ENCODE measurements at regions not wholly inside any gene's neighbourhood (a gene's known extent, or its start where the extent isn't known, plus 50 kb on each side); places are given as distances from the start of the nearest gene placed in this dataset.

- no peak for DNase-seq
Observed at GRCh38 chr2:17122887-17123501, 395.2 kb downstream of the RAD51AP2 start.

DNA sequence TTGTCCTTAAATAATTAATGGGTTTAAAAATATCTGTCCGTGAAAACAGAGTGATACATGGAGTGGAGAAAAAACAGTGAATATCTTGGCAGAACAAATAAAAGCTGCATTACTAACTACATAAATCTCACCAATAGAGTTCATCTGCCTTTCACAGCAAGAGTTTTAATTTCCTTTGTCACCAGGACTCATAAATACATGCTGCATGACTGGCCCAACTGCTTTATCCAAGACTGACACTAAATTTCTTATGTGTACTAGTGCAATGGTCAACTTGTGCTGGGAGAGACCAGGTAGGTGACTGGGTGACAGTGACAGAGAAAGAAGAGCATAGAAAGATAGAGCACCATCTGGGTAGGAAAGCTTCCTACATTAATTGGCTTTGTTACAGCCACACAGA lies 402.8 kb downstream of the RAD51AP2 start:
- DNase-seq: no peak

GRCh38 chr2:17115042-17115441 lies 403.2 kb downstream of the RAD51AP2 start:
- DNase-seq: no peak

- DNase-seq: no peak
Observed at GRCh38 chr2:17107871-17108270, 410.4 kb downstream of the RAD51AP2 start.

DNA sequence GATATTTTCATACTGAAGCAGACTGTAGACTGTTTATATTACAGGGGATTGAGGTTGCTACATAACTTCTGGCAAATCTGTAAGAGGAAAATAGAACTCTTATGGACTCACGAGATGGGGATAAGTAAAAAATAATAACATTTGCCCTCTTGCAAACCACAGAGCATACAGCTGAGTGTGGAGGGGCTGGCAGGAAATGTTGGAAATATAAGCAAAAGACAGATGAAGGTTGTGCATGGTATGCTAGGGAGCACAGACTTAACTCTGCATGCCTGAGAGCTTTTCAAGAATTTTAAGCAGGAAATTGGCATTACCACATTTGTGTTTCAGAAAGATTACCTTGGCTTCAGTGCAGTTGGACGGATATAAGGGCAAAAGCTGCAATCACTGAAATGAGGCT lies 411.1 kb downstream of the RAD51AP2 start:
- no peak for DNase-seq

DNA sequence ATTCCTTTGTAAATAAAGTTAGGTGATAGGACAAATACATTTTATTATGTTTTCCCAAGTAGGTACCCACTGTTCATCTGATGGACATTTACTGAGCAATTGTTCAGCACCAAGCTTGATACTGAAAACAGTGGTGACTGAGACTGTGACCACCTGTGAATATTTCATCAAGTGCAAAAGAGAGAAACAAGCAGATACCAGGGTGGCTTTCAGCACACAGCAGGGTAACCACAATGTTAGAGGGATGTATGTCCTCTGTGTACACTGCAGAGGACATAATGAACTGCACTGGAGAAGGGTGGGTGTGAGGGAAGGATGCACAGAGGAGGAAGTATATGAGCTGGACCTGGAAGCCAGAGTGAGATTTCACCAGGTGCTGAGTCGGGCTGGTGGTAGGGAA lies 411.8 kb downstream of the RAD51AP2 start:
- DNase-seq: no peak

DNA sequence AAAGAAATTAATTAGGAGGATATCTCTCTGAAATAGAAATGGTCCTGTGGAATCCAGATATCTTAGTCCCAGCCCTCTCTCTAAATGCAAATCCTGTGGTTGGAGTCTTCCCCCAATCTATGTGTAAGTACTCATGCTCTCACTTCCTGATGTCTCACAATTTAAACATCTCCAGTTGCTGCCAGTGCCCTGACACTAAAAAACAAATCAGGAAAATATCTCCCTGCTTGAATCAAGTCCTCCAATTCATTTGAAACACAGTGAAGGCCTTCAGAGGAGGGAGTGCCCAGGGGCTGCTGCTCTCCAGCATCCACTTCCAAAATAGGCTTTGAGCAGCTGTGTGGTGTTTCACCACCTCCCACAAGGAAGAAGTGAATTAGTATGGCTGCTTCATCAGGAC lies 413.8 kb downstream of the RAD51AP2 start:
- DNase-seq: no peak

DNA sequence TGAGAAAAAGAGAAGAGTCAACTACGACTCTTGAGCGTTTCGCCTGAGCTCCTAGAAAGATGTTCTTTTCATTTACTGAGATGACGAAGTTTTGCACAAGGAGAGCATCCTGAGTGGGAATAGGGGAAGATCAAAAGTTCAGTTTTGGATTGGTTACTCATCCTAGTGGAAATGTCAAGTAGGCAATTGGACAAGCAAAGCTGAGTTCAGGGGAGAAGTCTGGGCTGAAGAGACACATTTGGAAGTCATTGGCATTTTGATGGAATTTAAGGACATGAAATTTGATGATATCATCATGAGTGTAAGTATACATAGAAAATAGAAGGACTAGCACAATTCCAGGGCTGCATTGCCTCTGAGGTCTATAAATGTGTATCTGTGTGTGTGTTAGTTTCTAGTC lies 416.6 kb downstream of the RAD51AP2 start:
- DNase-seq: no peak

- DNase-seq: no peak
Observed at GRCh38 chr2:17101091-17101490, 417.1 kb downstream of the RAD51AP2 start.

- no peak for DNase-seq
Observed at GRCh38 chr2:17095340-17095739, 422.9 kb downstream of the RAD51AP2 start.

GRCh38 chr2:17093712-17094111 lies 424.5 kb downstream of the RAD51AP2 start:
- DNase-seq: no peak

DNA sequence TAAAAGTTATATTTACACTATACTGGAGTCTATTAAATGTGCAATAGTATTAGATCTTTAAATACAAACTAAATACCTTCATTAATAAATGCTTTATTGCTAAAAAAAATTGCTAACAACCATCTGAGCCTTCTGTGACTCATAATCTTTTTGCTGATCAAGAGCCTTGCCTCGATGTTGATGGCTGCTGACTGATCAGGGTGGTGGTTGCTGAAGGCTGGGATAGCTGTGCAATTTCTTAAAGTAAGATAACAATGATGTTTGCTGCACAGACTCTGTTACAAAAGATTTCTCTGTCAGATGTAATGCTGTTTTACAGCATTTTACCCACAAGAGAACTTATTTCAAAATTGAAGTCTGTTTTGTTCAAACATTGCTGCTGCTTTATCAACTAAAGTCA lies 421.4 kb upstream of the CYRIA start:
- DNase-seq: no peak

DNA sequence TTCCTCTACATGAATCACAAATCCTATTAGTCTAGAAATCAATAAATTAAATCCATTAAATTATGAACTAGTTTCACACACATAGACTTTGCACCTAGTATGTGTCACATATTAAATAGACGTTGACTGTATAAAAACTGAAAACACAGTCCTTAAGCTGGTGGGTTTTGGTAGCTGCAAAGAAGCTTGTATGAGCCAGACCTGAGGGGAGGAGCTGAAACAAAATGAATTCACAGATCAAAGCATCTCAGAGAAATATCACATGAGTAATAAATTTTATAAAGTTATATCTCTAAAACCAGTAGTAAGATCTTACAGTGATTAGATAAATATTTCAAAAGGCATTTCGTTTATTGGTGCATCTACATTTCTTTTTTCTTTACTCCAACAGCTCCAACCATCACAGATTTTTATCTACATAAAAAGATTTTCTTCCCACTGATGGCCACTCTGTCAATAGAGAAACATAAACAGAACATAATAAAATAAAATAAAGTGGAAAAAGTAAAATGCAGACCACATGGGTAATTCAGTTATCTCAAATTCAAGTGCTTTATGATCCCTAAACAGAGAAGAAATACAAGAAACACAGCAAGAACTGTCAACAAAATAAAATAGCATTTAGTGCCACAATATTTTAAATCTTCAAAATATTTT lies 420.0 kb upstream of the CYRIA start:
- no peak for DNase-seq

DNA sequence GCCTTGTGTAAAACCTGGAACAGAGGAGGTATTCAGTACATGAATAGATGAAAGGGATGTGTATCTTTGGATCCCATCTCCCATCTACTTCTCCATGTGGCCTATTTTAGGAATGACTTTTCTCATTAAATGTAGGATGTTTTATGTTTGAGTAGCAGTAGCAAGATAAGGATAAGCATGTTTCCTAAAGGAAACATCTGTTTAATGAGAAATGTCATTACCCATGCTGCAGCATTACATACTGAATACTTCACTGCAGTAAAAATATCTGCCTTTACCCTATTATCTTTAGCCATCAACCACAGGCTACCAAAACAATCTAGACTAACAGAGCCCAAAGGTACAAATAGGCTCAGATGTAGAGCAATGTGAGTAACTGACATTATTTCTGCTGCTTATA lies 419.2 kb upstream of the CYRIA start:
- no peak for DNase-seq

GRCh38 chr2:17083902-17084301 lies 418.3 kb upstream of the CYRIA start:
- DNase-seq: no peak

GRCh38 chr2:17079262-17079661 lies 413.6 kb upstream of the CYRIA start:
- no peak for DNase-seq

DNA sequence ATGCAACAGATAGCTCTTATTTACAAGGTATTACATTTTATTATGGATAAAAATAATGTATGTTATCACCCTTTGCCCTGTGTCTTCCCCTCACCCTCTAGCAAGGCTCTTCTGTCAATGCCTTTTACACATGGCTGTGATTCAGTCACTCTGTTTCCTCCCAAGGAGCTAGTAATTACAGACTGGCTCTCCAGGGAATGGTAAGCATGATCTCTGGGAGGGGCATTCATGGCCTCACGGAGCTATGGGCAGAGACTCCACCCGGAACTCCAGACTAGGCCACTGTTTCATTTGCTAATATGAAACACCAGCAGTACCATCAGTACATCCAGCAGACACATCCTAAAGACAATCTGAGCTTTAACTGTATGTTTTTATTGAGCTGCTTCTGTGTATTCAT lies 410.9 kb upstream of the CYRIA start:
- DNase-seq: no peak

GRCh38 chr2:17070711-17071110 lies 405.1 kb upstream of the CYRIA start:
- DNase-seq: no peak

- no peak for DNase-seq
Observed at GRCh38 chr2:17069564-17069963, 403.9 kb upstream of the CYRIA start.

- no peak for DNase-seq
Observed at GRCh38 chr2:17068021-17068420, 402.4 kb upstream of the CYRIA start.

GRCh38 chr2:17065536-17065935 lies 399.9 kb upstream of the CYRIA start:
- DNase-seq: no peak

DNA sequence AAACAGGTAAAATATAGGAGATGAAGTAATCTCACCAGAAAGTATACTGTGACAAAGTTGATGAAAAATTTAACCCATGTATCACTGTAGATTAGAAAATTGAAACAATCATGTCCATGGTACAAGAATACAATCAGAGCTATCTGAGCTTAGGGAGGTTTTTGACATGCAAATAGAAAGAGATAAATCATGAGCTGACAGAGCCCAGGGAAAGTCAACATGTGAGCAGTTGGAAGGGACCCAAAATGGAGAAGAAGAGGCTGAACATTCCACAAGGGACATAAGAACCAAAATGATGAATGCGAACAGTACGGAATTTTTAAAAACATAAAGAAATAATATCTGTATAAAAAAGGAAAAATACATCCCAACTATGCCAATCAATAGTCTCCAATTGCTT lies 395.4 kb upstream of the CYRIA start:
- no peak for DNase-seq

DNA sequence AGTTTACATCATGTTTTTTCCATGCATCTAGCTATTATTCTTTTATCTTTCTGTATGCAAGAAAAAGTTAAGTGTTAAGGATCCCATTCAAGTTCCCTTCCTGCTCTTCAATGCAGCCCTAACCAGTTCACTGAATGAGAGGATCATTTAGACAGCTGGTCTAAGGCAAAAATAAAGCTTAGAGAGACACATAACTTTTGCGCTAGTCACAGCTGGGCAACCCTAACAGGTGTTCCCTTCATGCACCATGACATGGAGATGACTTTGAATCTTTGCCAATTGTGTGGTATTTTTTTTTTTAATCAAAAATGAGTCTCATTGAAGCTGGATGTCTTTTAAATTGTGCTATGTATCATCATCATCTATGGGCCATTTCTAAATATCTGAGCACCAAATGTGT lies 393.8 kb upstream of the CYRIA start:
- no peak for DNase-seq

GRCh38 chr2:17058772-17059402 lies 393.3 kb upstream of the CYRIA start:
- no peak for DNase-seq
